ENCODE measurements at regions not wholly inside any gene's neighbourhood (a gene's known extent, or its start where the extent isn't known, plus 50 kb on each side); places are given as distances from the start of the nearest gene placed in this dataset.

DNA sequence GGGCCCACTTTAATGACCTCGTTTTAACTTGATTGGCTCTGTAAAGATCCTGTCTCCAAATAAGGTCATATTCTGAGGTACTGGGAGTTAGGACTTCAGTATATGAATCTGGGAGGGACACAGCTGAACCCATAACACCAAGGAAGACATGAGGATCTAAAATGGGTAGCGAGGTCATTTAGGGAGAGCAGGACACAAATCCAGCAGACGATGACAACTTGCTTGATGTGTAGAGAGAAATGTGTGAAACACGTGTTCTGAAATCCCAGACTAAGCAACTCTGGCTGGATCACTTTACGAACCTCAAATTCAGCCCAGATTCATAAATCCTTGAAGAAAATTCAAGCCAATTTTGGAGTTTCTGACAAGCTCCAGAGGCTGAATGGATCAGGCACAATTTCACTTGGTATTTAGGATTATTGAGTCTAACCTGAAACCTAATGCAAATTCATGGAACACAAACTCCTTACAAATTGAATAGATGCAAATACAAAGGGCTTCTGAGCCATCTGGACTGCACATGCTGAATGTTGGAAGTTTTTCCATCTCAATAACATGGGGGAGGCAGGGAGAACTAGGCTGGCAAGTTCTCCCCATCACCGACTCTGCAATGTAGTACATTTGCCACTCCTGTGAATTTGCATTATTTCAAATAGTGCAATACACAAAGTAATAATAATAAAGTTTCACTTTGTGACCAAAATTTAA, 74.0 kb upstream of the SLC30A5 start:
- no peak for TF ChIP-seq EZH2phosphoT487 (IDR thresholded peaks at IDR 0.05; ENCODE audit: borderline replicate concordance, low read depth, low read length)
- TF ChIP-seq CTCF (conservative IDR thresholded peaks at IDR 0.05; ENCODE audit: low read length), result no peak
- CTCF ChIA-PET (ENCODE audit: unreplicated experiment), result no interaction called here
- DNase-seq (ENCODE audit: low spot score), result no peak
- no TSS peak for BruUV-seq (replicated peaks)
- Histone ChIP-seq H2AFZ (ENCODE audit: low read length) (no peak overlapping the region), H3K9me2 (ENCODE audit: insufficient read depth, low read length) (no peaks in the 10 kb centered on the region), H3K27ac (ENCODE audit: low read depth, low read length, poor library complexity, severe bottlenecking) (no peak overlapping the region), H3K4me1 (ENCODE audit: insufficient read depth, low read length, poor library complexity, severe bottlenecking) (no peaks in the 10 kb centered on the region), H3K9me3 (ENCODE audit: low read length) (no peaks in the 10 kb centered on the region), H3K4me2 (ENCODE audit: low read length) (no peak overlapping the region), H3K79me2 (ENCODE audit: insufficient read depth, low read depth, low read length) (no peaks in the 10 kb centered on the region), H4K20me1 (ENCODE audit: insufficient read depth, low read length) (no peaks in the 10 kb centered on the region), H3K36me3 (ENCODE audit: insufficient read depth, low read length) (no peaks in the 10 kb centered on the region), H3K4me3 (ENCODE audit: low read depth, low read length, poor library complexity, severe bottlenecking) (no peak overlapping the region)
- intact Hi-C loops (cut with micrococcal nuclease; ENCODE audit: unreplicated experiment), result no loop called here
- POLR2A ChIA-PET, result no interaction called here

DNA sequence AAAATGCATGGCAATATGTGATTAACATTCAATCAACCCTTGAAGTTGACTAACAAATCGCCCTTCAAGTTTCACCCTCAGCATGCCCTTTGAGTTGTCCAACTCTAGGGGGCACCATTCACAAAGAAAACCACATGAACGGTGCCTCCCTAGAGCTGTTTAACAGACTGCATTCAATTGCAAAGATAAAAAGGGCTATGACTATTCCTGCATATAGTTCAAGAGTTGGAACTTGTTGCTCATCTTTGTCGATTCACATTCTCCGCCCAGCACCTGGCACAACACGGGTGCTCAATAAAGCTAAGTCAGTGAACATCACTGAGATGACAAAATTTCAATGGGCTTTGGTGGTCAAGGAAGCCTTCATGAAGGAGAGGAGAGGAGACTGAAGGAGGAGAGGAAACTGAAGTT, 69.6 kb upstream of the SLC30A5 start:
- TF ChIP-seq EZH2phosphoT487 (IDR thresholded peaks at IDR 0.05; ENCODE audit: borderline replicate concordance, low read depth, low read length), result no peak
- TF ChIP-seq CTCF (conservative IDR thresholded peaks at IDR 0.05; ENCODE audit: low read length), result peak; percentile 83
- no peaks in the 10 kb centered on the region for H3K36me3 ChIP-seq (ENCODE audit: insufficient read depth, low read length)
- H3K4me3 ChIP-seq (ENCODE audit: low read depth, low read length, poor library complexity, severe bottlenecking), result no peak overlapping the region
- H3K27ac ChIP-seq (ENCODE audit: low read depth, low read length, poor library complexity, severe bottlenecking), result no peak overlapping the region
- H3K4me2 ChIP-seq (ENCODE audit: low read length), result no peak overlapping the region
- intact Hi-C loops (cut with micrococcal nuclease; ENCODE audit: unreplicated experiment), result no loop called here
- POLR2A ChIA-PET, result interaction anchor here (0.6 to 1.1 kb wide), 3 partner anchors 12 to 53 kb away, joined by 3 to 4 read pairs (median 3); no protein-coding TSS in a partner anchor
- no peaks in the 10 kb centered on the region for H3K9me2 ChIP-seq (ENCODE audit: insufficient read depth, low read length)
- H3K9me3 ChIP-seq (ENCODE audit: low read length), result no peaks in the 10 kb centered on the region
- H3K4me1 ChIP-seq (ENCODE audit: insufficient read depth, low read length, poor library complexity, severe bottlenecking), result no peaks in the 10 kb centered on the region
- H3K79me2 ChIP-seq (ENCODE audit: insufficient read depth, low read depth, low read length), result no peaks in the 10 kb centered on the region
- no peaks in the 10 kb centered on the region for H4K20me1 ChIP-seq (ENCODE audit: insufficient read depth, low read length)
- CTCF ChIA-PET (ENCODE audit: unreplicated experiment), result interaction anchor here (1.3 kb wide), 1 partner anchor 16 kb away, joined by 3 read pairs; no protein-coding TSS in a partner anchor
- peak; percentile 53 for DNase-seq (ENCODE audit: low spot score)
- H2AFZ ChIP-seq (ENCODE audit: low read length), result no peak overlapping the region
- no TSS peak for BruUV-seq (replicated peaks)

DNA sequence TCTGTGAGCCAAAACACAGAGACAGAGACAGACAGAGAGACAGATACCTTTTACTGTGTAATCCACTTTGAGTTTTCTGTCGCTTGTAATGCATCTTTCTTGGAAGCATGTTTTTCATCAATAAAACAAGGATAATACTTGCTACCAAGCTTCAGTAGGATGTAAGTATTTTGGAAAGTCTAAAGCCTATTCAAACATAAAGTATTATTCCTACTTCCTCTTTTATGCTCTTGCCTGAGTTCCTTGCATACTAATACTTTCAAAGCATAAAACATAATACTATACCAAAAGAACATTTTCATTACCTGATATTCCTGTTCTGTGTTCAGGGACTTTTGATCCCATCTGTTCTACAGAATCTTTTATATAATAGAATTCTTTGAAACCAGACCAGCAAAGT, 64.5 kb upstream of the SLC30A5 start:
- no peaks in the 10 kb centered on the region for H4K20me1 ChIP-seq (ENCODE audit: insufficient read depth, low read length)
- H3K27ac ChIP-seq (ENCODE audit: low read depth, low read length, poor library complexity, severe bottlenecking), result no peak overlapping the region
- H3K4me3 ChIP-seq (ENCODE audit: low read depth, low read length, poor library complexity, severe bottlenecking), result no peak overlapping the region
- H2AFZ ChIP-seq (ENCODE audit: low read length), result no peak overlapping the region
- ChIA-PET CTCF (ENCODE audit: unreplicated experiment) (interaction anchor here (0.6 kb wide), 1 partner anchor 446 kb away, joined by 4 read pairs; no protein-coding TSS in a partner anchor), POLR2A (no interaction called here)
- intact Hi-C loops (cut with micrococcal nuclease; ENCODE audit: unreplicated experiment), result no loop called here
- no peak overlapping the region for H3K4me2 ChIP-seq (ENCODE audit: low read length)
- no peaks in the 10 kb centered on the region for H3K4me1 ChIP-seq (ENCODE audit: insufficient read depth, low read length, poor library complexity, severe bottlenecking)
- H3K79me2 ChIP-seq (ENCODE audit: insufficient read depth, low read depth, low read length), result no peaks in the 10 kb centered on the region
- H3K9me3 ChIP-seq (ENCODE audit: low read length), result no peaks in the 10 kb centered on the region
- TF ChIP-seq CTCF (conservative IDR thresholded peaks at IDR 0.05; ENCODE audit: low read length) (no peak; the same call in 1 of the 2 replicates), EZH2phosphoT487 (IDR thresholded peaks at IDR 0.05; ENCODE audit: borderline replicate concordance, low read depth, low read length) (no peak)
- no peaks in the 10 kb centered on the region for H3K36me3 ChIP-seq (ENCODE audit: insufficient read depth, low read length)
- DNase-seq (ENCODE audit: low spot score), result peak; percentile 5
- BruUV-seq (replicated peaks), result no TSS peak
- H3K9me2 ChIP-seq (ENCODE audit: insufficient read depth, low read length), result no peaks in the 10 kb centered on the region
